ENCODE measurements at regions not wholly inside any gene's neighbourhood (a gene's known extent, or its start where the extent isn't known, plus 50 kb on each side); places are given as distances from the start of the nearest gene placed in this dataset.

- no peak for DNase-seq
These were observed 102.4 kb downstream of the EFNB2 start for GRCh38 chr13:106433066-106433465.

GRCh38 chr13:106432636-106433035 is 102.8 kb downstream of the EFNB2 start:
- DNase-seq: no peak

GRCh38 chr13:106426909-106427308 is 108.6 kb downstream of the EFNB2 start:
- no peak for DNase-seq

GRCh38 chr13:106425661-106426060 is 109.8 kb downstream of the EFNB2 start:
- DNase-seq: peak in 1 of 2 donors; percentile 12

- no peak for DNase-seq
These were observed 110.7 kb downstream of the EFNB2 start for GRCh38 chr13:106424805-106425204.

- no peak for DNase-seq
These were observed 111.9 kb downstream of the EFNB2 start for GRCh38 chr13:106423530-106423929.

GRCh38 chr13:106418556-106418955 is 116.9 kb downstream of the EFNB2 start:
- DNase-seq: no peak

- no peak for DNase-seq
These were observed 117.9 kb downstream of the EFNB2 start for GRCh38 chr13:106417467-106418110.

GRCh38 chr13:106416645-106417044 is 118.8 kb downstream of the EFNB2 start:
- DNase-seq: no peak

GRCh38 chr13:106415971-106416370 is 119.5 kb downstream of the EFNB2 start:
- no peak for DNase-seq

GRCh38 chr13:106415442-106415841 is 120.0 kb downstream of the EFNB2 start:
- DNase-seq: no peak

GRCh38 chr13:106407338-106407737 is 128.1 kb downstream of the EFNB2 start:
- no peak for DNase-seq

GRCh38 chr13:106405731-106406130 is 129.7 kb downstream of the EFNB2 start:
- no peak for DNase-seq

GRCh38 chr13:106403280-106403679 is 132.2 kb downstream of the EFNB2 start:
- DNase-seq: no peak

- DNase-seq: no peak
These were observed 132.6 kb downstream of the EFNB2 start for GRCh38 chr13:106402866-106403265.

- no peak for DNase-seq
These were observed 134.4 kb downstream of the EFNB2 start for GRCh38 chr13:106401081-106401480.

- DNase-seq: no peak
These were observed 135.2 kb downstream of the EFNB2 start for GRCh38 chr13:106400289-106400688.

- DNase-seq: no peak
These were observed 137.2 kb downstream of the EFNB2 start for GRCh38 chr13:106398289-106398688.

- DNase-seq: no peak
These were observed 141.7 kb downstream of the EFNB2 start for GRCh38 chr13:106393776-106394175.

- DNase-seq: no peak
These were observed 143.8 kb downstream of the EFNB2 start for GRCh38 chr13:106391681-106392080.

GRCh38 chr13:106391271-106391670 is 144.2 kb downstream of the EFNB2 start:
- DNase-seq: no peak

GRCh38 chr13:106390367-106390766 is 145.1 kb downstream of the EFNB2 start:
- no peak for DNase-seq

- DNase-seq: no peak
These were observed 149.8 kb downstream of the EFNB2 start for GRCh38 chr13:106385654-106386053.

GRCh38 chr13:106384516-106384915 is 150.9 kb downstream of the EFNB2 start:
- DNase-seq: no peak

Measured in right lung (tissue), 2 donors.